ENCODE measurements at regions not wholly inside any gene's neighbourhood (a gene's known extent, or its start where the extent isn't known, plus 50 kb on each side); places are given as distances from the start of the nearest gene placed in this dataset.

GRCh38 chr15:31228980-31229826 is 97.4 kb upstream of the KLF13 start:
- no peak for DNase-seq

GRCh38 chr15:31230630-31231485 is 95.8 kb upstream of the KLF13 start:
- in situ Hi-C loops (cut with HindIII; ENCODE audit: low pct_ligation_motif_present, low pct_unique_long_range_greater_than_20kb, low sequenced_read_pairs), result no loop called here
- DNase-seq, result no peak

More at GRCh38 chr15:31228980-31229826, 97.4 kb upstream of the KLF13 start:
- in situ Hi-C loops (cut with HindIII; ENCODE audit: low pct_ligation_motif_present, low pct_unique_long_range_greater_than_20kb, low sequenced_read_pairs), result no loop called here

GRCh38 chr15:31234815-31235214 is 91.8 kb upstream of the KLF13 start:
- in situ Hi-C loops (cut with HindIII; ENCODE audit: low pct_ligation_motif_present, low pct_unique_long_range_greater_than_20kb, low sequenced_read_pairs), result no loop called here

GRCh38 chr15:31235311-31236183 is 91.1 kb upstream of the KLF13 start:
- in situ Hi-C loops (cut with HindIII; ENCODE audit: low pct_ligation_motif_present, low pct_unique_long_range_greater_than_20kb, low sequenced_read_pairs), result no loop called here
- DNase-seq, result no peak

More at GRCh38 chr15:31234815-31235214, 91.8 kb upstream of the KLF13 start:
- no peak for DNase-seq

GRCh38 chr15:31236184-31237042 is 90.2 kb upstream of the KLF13 start:
- in situ Hi-C loops (cut with HindIII; ENCODE audit: low pct_ligation_motif_present, low pct_unique_long_range_greater_than_20kb, low sequenced_read_pairs), result no loop called here
- DNase-seq, result peak; percentile 77

GRCh38 chr15:31237043-31237324 is 89.7 kb upstream of the KLF13 start:
- DNase-seq, result no peak
- in situ Hi-C loops (cut with HindIII; ENCODE audit: low pct_ligation_motif_present, low pct_unique_long_range_greater_than_20kb, low sequenced_read_pairs), result no loop called here

- in situ Hi-C loops (cut with HindIII; ENCODE audit: low pct_ligation_motif_present, low pct_unique_long_range_greater_than_20kb, low sequenced_read_pairs), result no loop called here
- no peak for DNase-seq
These were observed 87.7 kb upstream of the KLF13 start for GRCh38 chr15:31238906-31239305.

- in situ Hi-C loops (cut with HindIII; ENCODE audit: low pct_ligation_motif_present, low pct_unique_long_range_greater_than_20kb, low sequenced_read_pairs), result no loop called here
- DNase-seq, result no peak
These were observed 87.2 kb upstream of the KLF13 start for GRCh38 chr15:31239409-31239808.

DNA sequence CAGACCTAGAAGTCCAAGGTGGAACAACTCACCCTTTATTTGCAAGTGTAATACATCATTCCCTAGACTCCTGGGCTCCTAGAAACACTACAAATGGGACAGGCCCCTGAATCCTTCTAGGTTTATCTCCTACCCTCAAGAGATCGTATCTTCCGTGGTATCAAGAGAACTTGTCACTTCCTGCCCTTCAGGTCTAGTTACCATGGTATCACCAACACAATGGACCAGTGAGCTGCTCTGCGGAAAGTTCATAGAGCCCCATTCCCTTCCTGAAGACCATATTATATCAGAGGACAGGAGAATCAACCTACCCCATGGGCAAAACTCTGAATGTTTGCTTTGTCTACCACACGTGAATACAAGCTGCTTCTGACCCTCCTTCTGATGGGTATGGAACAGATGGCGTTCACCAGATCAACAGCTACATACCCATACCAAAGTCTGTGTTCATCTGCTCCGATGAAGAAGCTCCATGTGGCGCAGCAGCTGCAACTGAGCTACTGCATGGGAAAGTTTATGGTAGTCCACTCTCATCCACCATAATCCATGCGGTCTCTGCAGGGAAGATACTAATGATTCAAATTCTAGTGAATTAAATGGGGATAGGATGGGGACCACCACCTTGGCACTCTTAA is 84.6 kb upstream of the KLF13 start:
- no peak for DNase-seq
- in situ Hi-C loops (cut with HindIII; ENCODE audit: low pct_ligation_motif_present, low pct_unique_long_range_greater_than_20kb, low sequenced_read_pairs), result no loop called here

DNA sequence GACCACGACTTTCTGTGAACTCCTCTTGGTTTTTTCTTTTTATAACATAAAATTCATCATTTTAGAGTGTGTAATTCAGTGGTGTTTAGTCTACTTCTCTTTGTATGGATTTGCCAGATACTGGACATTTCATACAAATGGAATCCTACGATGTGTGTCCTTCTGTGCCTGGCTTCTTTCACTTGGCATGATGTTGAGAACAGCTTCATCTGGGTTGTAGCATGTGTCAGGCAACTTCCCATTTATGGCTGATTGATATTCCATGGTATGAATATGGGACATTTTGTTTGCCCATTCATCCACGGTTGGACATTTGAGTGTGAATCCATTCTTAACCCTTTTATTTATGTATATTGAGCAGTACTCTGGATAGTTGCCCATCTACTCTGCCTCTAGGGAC is 82.7 kb upstream of the KLF13 start:
- in situ Hi-C loops (cut with HindIII; ENCODE audit: low pct_ligation_motif_present, low pct_unique_long_range_greater_than_20kb, low sequenced_read_pairs), result no loop called here
- no peak for DNase-seq

DNA sequence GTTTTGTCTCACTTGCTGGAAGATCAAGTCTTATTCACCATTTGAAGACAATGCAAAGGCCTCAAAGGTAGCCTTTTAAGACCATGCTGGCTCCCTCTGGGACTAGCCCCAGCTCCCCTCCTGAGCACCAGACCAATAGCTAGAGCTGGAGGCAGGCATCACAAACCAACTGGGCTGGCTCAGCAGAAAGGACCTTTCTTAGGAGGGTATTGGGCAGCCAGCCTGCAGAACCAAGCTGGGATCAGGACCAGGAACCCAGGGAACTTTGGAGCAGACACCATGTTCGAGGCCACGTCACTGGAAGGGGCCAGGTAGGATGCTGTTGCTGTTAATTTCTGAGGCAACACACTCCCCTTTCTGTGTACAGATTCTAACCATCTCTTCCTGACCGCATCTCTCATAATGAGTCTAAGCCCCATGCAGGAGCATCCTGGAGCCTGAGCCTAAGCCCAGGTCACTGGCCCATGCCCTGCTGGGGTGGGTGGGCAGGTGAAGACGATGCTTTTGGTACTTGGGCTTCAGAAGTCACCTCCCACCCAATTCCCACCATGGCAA is 81.4 kb upstream of the KLF13 start:
- in situ Hi-C loops (cut with HindIII; ENCODE audit: low pct_ligation_motif_present, low pct_unique_long_range_greater_than_20kb, low sequenced_read_pairs), result no loop called here
- no peak for DNase-seq

DNA sequence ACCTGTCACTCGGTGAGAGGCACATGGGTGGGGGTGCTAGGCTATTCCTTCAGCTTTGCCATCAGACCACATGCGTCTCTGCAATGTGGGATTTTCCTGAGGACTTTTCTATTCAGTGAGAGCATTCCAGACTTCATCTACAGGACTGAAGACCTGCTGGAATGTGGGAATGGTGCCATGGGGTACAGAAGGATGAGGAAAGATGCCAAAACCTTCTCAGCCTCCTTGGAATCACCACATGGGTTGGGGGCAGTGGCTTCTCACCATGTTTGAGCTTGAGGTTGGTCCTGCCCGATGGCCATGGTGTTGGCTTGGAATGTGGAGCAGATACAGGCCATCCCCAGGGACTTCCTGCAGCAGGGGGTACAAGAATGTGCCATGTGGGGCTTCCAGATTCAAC is 80.9 kb upstream of the KLF13 start:
- no peak for DNase-seq
- in situ Hi-C loops (cut with HindIII; ENCODE audit: low pct_ligation_motif_present, low pct_unique_long_range_greater_than_20kb, low sequenced_read_pairs), result no loop called here

DNA sequence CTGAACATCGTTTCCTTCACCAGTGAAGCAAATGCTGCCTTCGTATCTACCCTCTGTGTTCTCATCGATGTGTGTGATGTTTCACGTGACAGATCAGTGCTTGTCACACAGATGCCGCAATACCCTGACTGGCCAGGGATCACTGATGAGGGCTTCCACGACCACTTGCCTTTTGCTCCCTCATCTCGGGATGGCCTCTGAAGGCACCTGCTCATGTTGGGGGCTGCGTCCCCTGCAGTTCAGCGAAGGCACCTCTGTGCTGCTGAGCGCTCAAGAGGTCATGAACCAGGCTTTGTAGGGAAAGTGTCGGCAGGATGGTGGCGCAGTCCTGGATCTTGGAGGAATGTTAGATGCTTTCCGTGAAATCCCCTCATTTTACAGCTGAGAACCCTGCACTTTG is 79.2 kb upstream of the KLF13 start:
- in situ Hi-C loops (cut with HindIII; ENCODE audit: low pct_ligation_motif_present, low pct_unique_long_range_greater_than_20kb, low sequenced_read_pairs), result no loop called here
- no peak for DNase-seq

DNA sequence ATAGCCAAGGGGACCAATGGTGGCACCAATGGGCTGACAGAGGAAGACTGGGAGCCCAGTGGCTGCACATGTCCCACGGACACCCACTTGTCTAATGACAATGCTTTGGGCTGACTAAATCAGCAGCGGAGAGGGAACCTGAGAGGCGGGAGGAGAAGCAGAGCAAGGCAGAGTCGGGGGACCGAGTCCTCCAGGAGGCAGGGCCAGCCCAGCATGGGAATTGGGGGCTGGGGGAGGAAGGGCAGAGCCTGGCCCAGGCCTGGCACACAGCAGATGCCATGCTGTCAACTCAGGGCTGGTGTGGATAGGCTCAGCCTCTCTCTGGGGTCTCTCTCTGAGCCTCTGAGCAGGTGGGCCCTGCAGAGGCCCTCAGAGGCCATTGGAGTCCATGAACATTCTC is 78.4 kb upstream of the KLF13 start:
- in situ Hi-C loops (cut with HindIII; ENCODE audit: low pct_ligation_motif_present, low pct_unique_long_range_greater_than_20kb, low sequenced_read_pairs), result no loop called here
- DNase-seq, result no peak

GRCh38 chr15:31248951-31249350 is 77.7 kb upstream of the KLF13 start:
- in situ Hi-C loops (cut with HindIII; ENCODE audit: low pct_ligation_motif_present, low pct_unique_long_range_greater_than_20kb, low sequenced_read_pairs), result no loop called here
- DNase-seq, result no peak

DNA sequence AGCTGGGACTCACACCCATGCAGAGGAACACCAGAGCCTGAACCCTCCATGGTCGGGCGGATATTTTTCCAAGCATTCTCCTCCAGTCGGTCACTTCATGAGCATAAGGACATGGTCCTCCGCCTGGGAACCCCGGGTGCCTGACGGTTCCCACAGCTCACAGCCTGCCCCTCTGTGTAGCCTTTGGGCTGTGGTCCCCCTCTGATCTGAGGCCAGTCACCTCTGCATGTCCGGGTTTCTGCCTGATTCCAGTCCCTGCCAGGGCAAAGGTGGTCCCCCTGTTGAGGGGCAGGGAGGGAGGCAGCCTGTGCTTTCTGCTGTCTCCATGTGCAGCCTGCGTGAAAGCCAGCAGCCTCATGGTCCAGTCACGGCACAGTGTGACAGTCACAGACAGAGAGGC is 76.6 kb upstream of the KLF13 start:
- in situ Hi-C loops (cut with HindIII; ENCODE audit: low pct_ligation_motif_present, low pct_unique_long_range_greater_than_20kb, low sequenced_read_pairs), result no loop called here
- no peak for DNase-seq

DNA sequence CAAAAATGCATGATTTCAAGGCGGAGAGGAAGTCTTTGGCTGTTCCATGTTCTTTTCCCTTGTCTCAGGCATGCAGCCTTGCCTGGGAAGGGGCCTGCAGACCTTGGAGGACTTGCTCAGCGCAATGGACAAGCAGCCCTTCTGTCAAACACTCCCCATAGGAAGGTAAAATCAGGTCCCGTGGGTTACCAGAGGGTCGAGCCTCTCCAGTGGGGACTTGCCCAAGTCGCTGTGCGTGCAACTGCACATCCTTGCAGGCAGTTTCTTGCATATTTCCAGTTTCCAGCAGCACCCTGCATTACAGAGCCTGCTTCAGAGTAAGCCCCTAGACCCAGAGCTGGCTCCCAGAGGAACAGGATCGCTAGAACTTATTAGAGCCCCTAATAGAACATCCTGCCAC is 75.5 kb upstream of the KLF13 start:
- DNase-seq, result no peak
- in situ Hi-C loops (cut with HindIII; ENCODE audit: low pct_ligation_motif_present, low pct_unique_long_range_greater_than_20kb, low sequenced_read_pairs), result no loop called here
